ENCODE measurements at regions not wholly inside any gene's neighbourhood (a gene's known extent, or its start where the extent isn't known, plus 50 kb on each side); places are given as distances from the start of the nearest gene placed in this dataset.

DNA sequence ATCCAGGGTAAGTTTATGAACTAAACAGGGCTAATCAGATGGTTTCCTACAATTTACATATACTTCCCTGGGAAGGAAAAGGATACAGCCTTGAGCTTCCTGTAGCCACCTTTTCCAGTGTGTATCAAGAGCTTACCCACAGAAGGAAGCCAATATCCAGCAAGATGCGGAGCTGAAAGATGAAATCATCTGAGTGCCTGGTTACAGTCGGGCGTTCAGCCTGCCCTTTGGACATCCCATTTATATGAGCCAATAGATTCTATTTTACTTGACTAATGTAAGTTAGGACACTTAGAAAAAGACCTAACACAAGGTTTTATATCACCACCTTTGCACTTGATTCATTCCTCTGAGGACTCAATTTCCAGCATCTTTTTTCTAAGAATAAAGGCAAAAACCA is 108.2 kb downstream of the UCHL5 start:
- Histone ChIP-seq H3K27ac (no peak overlapping the region), H3K9me3 (no peaks in the 10 kb centered on the region), H3K27me3 (no peaks in the 10 kb centered on the region), H3K36me3 (no peaks in the 10 kb centered on the region), H3K4me3 (no peak overlapping the region), H3K4me1 (no peaks in the 10 kb centered on the region)
- WGBS, 2 donors: 79 to 91% methylated on average over 3 of the region's 3 CpGs
- DNase-seq: no peak
- intact Hi-C loops (cut with DNase I): no loop called here
- TF ChIP-seq, protein P1, sequence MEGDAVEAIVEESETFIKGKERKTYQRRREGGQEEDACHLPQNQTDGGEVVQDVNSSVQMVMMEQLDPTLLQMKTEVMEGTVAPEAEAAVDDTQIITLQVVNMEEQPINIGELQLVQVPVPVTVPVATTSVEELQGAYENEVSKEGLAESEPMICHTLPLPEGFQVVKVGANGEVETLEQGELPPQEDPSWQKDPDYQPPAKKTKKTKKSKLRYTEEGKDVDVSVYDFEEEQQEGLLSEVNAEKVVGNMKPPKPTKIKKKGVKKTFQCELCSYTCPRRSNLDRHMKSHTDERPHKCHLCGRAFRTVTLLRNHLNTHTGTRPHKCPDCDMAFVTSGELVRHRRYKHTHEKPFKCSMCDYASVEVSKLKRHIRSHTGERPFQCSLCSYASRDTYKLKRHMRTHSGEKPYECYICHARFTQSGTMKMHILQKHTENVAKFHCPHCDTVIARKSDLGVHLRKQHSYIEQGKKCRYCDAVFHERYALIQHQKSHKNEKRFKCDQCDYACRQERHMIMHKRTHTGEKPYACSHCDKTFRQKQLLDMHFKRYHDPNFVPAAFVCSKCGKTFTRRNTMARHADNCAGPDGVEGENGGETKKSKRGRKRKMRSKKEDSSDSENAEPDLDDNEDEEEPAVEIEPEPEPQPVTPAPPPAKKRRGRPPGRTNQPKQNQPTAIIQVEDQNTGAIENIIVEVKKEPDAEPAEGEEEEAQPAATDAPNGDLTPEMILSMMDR (IDR thresholded peaks at IDR 0.05): no peak
- no peak for TF ChIP-seq POLR2A (IDR thresholded peaks at IDR 0.05)

DNA sequence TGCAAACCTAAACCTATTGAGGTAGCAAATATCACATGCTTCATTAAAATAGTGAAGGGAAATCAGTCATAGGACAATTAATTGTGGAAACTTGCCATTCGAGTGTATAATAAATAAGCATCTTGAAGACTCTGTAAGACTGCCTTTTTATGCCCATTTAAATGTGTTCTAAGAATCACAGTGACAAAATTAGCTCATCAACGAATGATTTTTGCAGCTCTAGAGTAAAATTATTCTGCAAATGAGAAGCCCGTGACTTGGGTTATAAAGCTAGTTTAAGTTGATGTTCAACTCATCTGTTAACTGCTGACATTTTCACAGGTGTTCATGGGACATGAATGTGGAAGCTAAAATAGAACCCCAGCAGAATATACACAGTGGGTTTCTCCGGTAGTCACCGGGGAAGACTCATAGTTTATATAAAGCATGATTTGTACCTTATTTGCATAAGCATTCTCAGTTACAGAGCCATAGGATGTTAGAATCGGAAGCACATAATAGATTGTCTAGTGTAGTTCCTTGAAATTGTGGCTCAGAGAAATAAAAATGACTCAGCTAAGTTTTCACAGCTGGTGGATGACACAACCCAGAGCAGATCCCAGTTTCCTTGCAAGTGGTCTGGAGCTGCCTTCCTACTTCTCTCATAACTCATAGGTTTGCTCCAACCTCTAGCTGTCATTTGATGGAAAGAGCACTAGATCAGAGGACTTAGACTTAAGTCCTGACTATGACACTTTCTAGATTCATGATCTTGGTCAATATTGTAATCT is 107.3 kb downstream of the UCHL5 start:
- no peaks in the 10 kb centered on the region for H3K4me1 ChIP-seq
- H3K27ac ChIP-seq: peak overlapping the region in 1 of 4 donors; percentile 5
- WGBS, 2 donors: 41 to 55% methylated on average over 6 of the region's 6 CpGs
- DNase-seq: no peak
- H3K36me3 ChIP-seq: no peaks in the 10 kb centered on the region
- intact Hi-C loops (cut with DNase I): no loop called here
- H3K4me3 ChIP-seq: no peak overlapping the region
- no peaks in the 10 kb centered on the region for H3K27me3 ChIP-seq
- no peaks in the 10 kb centered on the region for H3K9me3 ChIP-seq
- TF ChIP-seq, protein P1 (IDR thresholded peaks at IDR 0.05): no peak
- TF ChIP-seq POLR2A (IDR thresholded peaks at IDR 0.05): no peak

DNA sequence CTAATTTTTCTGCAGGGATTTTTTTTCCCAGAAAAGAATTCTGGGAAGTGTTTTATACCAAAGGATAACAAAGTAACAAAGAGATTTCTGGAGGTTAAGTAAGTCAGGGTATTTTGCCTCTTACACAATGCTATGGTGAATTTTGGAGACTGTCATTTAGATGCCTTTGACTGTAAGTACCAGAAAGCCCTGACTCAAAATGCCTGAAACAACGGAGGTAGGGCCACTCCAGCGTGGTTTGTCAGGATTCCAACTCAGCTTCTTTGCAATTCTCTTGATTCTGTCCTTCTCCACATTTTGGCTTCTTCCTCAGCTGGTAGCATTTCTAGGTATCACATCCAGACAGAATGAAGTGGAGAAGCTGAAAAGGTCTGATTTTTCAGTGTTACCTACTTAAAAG is 106.5 kb downstream of the UCHL5 start:
- H3K4me1 ChIP-seq: no peaks in the 10 kb centered on the region
- TF ChIP-seq, protein P1 (IDR thresholded peaks at IDR 0.05): no peak
- 50 to 57% methylated on average over 2 of the region's 2 CpGs for WGBS, 2 donors

DNA sequence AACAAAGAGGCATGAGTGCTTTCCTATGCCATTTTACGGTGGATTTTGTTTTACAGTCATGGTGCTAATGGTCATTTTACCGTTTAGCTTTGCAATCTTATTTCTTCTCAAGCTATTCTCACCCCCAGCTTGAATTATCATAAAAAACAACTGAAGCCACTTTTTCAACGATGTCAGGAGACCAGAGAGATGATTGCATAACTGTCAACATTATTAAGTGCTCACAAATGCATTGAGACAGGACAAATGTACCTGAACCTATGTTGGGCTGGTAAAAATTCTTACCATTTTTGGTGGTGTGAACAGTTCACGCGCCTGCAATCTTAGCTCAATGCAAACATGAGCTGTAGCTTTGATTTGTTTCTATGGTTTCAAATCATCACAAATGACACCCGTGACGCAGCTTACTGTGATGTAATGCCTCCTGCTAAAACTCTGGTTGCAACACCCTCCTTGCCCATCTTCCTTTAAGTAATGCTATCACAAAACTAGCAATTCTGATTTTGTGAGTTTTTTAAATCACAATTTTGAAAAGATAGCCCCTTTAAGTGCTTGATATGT is 104.4 kb downstream of the UCHL5 start:
- intact Hi-C loops (cut with DNase I): no loop called here
- WGBS, 2 donors: 65 to 76% methylated on average over 7 of the region's 7 CpGs
- Histone ChIP-seq H3K36me3 (no peaks in the 10 kb centered on the region), H3K27me3 (no peaks in the 10 kb centered on the region), H3K4me1 (no peaks in the 10 kb centered on the region), H3K27ac (no peak overlapping the region), H3K4me3 (no peak overlapping the region), H3K9me3 (no peaks in the 10 kb centered on the region)
- DNase-seq: no peak
- no peak for TF ChIP-seq POLR2A (IDR thresholded peaks at IDR 0.05)
- TF ChIP-seq, protein P1 (IDR thresholded peaks at IDR 0.05): no peak

More for the DNA sequence above, 106.5 kb downstream of the UCHL5 start:
- H3K4me3 ChIP-seq: no peak overlapping the region
- H3K9me3 ChIP-seq: no peaks in the 10 kb centered on the region
- DNase-seq: no peak
- intact Hi-C loops (cut with DNase I): no loop called here
- H3K36me3 ChIP-seq: no peaks in the 10 kb centered on the region
- H3K27me3 ChIP-seq: no peaks in the 10 kb centered on the region
- no peak overlapping the region for H3K27ac ChIP-seq

DNA sequence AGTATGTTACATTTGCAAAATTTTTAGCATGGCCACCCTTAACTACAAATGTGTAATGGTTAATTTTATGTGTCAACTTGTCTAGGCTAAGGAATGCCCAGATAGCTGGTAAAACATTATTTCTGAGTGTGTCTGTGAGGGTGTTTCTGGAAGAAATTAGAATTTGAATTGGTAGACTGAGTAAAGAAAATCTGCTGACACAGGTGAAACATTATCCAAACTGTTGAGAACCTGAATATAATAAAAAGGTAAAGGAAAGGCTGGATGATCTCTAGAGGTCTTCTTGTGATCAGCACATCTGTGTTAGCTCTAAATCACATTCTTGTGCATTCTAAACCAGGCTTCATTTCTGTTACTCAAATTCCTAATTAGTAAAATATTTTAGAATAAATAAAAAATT is 100.8 kb downstream of the UCHL5 start:
- Histone ChIP-seq H3K9me3 (no peaks in the 10 kb centered on the region), H3K27me3 (no peaks in the 10 kb centered on the region), H3K36me3 (no peaks in the 10 kb centered on the region), H3K27ac (no peak overlapping the region), H3K4me3 (no peak overlapping the region), H3K4me1 (no peaks in the 10 kb centered on the region)
- DNase-seq: no peak
- intact Hi-C loops (cut with DNase I): no loop called here
- TF ChIP-seq, protein P1 (IDR thresholded peaks at IDR 0.05): no peak
- no peak for TF ChIP-seq POLR2A (IDR thresholded peaks at IDR 0.05)

Data from esophagus squamous epithelium (tissue), 5 donors.